ENCODE measurements at regions not wholly inside any gene's neighbourhood (a gene's known extent, or its start where the extent isn't known, plus 50 kb on each side); places are given as distances from the start of the nearest gene placed in this dataset.

DNA sequence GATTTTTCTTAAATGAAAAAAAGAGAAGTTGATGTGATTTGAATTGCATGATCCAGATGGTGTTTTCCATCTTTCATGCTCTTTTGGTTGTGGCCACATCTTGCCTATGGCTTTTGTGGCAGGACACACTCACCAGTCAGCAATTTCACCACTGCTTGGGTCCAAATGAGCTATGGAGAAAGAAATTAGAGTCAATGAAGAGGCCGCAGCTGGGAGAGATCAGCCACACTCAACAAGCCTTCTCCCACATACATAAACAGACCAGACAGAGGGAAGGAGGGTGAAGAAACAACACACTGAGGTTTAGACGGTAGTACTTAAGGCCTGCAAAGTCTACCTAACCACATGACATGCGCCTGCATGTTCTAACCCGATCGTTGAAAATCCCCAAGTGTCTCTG is 110.7 kb upstream of the CDIN1 start:
- Histone ChIP-seq H3K4me3 (no peak overlapping the region), H3K9me3 (no peaks in the 10 kb centered on the region), H3K27me3 (ENCODE audit: low read depth) (no peaks in the 10 kb centered on the region), H3K4me1 (peaks cover 13% of the 10 kb centered on the region), H3K36me3 (replicated peaks) (no peaks in the 10 kb centered on the region)
- DNase-seq (ENCODE audit: low spot score in 2 of 2): no peak
- in situ Hi-C loops (cut with MboI; ENCODE audit: low sequenced_read_pairs): no loop called here

DNA sequence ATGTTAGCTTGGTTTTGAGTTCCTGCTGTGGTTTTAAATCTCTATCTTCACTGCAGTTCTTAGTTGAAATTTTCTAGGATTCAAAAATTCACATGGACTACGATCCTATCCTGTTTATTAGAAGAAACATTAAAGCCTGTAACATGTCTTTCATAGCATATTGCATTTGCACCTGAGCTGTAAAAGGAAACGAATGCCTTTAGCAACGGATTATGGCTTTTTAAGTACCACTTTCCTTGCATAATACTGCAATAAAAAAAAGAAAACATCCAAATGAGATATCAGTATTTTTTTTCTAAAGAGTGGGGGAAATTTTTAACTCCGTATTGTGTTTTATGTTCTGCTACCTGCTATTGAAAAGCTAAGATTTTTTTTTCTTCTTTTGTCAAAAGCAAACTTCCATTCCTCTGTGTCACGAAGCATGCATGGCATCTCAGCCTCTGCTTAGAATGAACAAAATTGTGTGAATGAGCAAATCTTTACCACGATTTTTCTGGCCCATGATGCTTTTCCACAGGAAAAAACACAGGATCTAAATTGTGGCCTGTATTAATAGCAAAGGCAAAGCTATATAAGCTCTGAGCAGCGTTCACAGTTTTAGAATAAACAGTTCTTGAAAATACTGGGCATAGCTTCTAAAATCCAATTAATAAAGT is 110.0 kb upstream of the CDIN1 start:
- no peaks in the 10 kb centered on the region for H3K27me3 ChIP-seq (ENCODE audit: low read depth)
- H3K9me3 ChIP-seq: no peaks in the 10 kb centered on the region
- no peaks in the 10 kb centered on the region for H3K36me3 ChIP-seq (replicated peaks)
- H3K4me1 ChIP-seq: peaks cover 13% of the 10 kb centered on the region
- H3K4me3 ChIP-seq: no peak overlapping the region
- in situ Hi-C loops (cut with MboI; ENCODE audit: low sequenced_read_pairs): no loop called here
- peak; percentile 18 to 53 for DNase-seq (ENCODE audit: low spot score in 2 of 2)

- no peaks in the 10 kb centered on the region for H3K27me3 ChIP-seq (ENCODE audit: low read depth)
- peaks cover 13% of the 10 kb centered on the region for H3K4me1 ChIP-seq
- DNase-seq (ENCODE audit: low spot score in 2 of 2): no peak
- no peak overlapping the region for H3K4me3 ChIP-seq
- no peaks in the 10 kb centered on the region for H3K9me3 ChIP-seq
- no peaks in the 10 kb centered on the region for H3K36me3 ChIP-seq (replicated peaks)
- in situ Hi-C loops (cut with MboI; ENCODE audit: low sequenced_read_pairs): no loop called here
These were observed 106.8 kb upstream of the CDIN1 start for GRCh38 chr15:36472672-36473071.

DNA sequence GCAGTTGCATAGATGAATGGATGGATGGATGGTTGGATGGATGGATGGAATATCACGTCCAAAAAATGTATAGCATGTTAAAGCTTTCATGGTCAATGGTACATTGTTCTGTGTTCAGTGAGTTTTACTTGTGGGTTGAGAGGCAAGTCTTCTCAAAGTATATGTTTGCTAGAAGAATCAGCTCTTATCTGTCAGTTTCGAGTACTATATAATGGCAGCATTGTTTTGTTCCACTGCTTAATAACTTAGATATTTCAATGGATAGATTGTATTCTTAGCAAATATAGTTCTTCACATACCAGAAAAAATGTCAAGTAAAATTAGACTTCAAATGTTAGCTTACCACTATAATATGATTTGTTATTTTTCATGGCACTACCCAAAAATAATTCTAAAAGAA is 100.9 kb upstream of the CDIN1 start:
- in situ Hi-C loops (cut with MboI; ENCODE audit: low sequenced_read_pairs): loop anchor here (25.0 kb wide), 1 partner anchor 941 kb away; the partner anchor contains the start of gene DPH6
- H3K36me3 ChIP-seq (replicated peaks): no peaks in the 10 kb centered on the region
- H3K9me3 ChIP-seq: 0 out of 2 replicates have a peak, but pooled peaks cover 2% of the 10 kb centered on the region
- DNase-seq (ENCODE audit: low spot score in 2 of 2): no peak
- H3K4me1 ChIP-seq: peaks cover 12% of the 10 kb centered on the region
- no peaks in the 10 kb centered on the region for H3K27me3 ChIP-seq (ENCODE audit: low read depth)
- no peak overlapping the region for H3K4me3 ChIP-seq

GRCh38 chr15:36479200-36479896 is 100.1 kb upstream of the CDIN1 start:
- H3K36me3 ChIP-seq (replicated peaks): no peaks in the 10 kb centered on the region
- no peak overlapping the region for H3K4me3 ChIP-seq
- peaks cover 12% of the 10 kb centered on the region for H3K4me1 ChIP-seq
- H3K27me3 ChIP-seq (ENCODE audit: low read depth): no peaks in the 10 kb centered on the region
- peak; percentile 29 to 93 for DNase-seq (ENCODE audit: low spot score in 2 of 2)
- 0 out of 2 replicates have a peak, but pooled peaks cover 2% of the 10 kb centered on the region for H3K9me3 ChIP-seq
- in situ Hi-C loops (cut with MboI; ENCODE audit: low sequenced_read_pairs): loop anchor here (25.0 kb wide), 1 partner anchor 942 kb away; the partner anchor contains the start of gene DPH6

DNA sequence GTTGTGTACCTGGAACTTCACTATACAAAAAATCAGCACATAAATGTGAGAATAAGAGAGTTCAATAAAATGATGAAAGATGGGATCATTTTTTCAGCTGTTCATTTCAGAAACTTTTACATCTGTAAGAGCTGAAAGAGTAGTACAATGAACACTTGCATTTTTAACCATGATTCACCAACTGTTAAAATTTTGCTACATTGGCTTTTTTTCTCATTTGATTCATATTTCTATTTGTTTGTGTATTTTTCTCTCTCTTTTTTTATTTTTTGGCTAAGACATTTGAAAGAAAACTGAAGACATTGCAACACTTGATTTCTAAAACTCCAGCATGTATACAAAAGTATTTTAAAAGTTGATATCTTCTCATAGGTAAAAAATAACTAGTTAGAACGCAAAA is 98.3 kb upstream of the CDIN1 start:
- in situ Hi-C loops (cut with MboI; ENCODE audit: low sequenced_read_pairs): loop anchor here (25.0 kb wide), 1 partner anchor 944 kb away; the partner anchor contains the start of gene DPH6

GRCh38 chr15:36483409-36483808 is 96.0 kb upstream of the CDIN1 start:
- Histone ChIP-seq H3K27me3 (ENCODE audit: low read depth) (no peaks in the 10 kb centered on the region), H3K9me3 (0 out of 2 replicates have a peak, but pooled peaks cover 2% of the 10 kb centered on the region), H3K4me1 (peaks cover 12% of the 10 kb centered on the region), H3K4me3 (no peak overlapping the region), H3K36me3 (replicated peaks) (no peaks in the 10 kb centered on the region)
- no peak for DNase-seq (ENCODE audit: low spot score in 2 of 2)
- in situ Hi-C loops (cut with MboI; ENCODE audit: low sequenced_read_pairs): loop anchor here (25.0 kb wide), 1 partner anchor 946 kb away; the partner anchor contains the start of gene DPH6

More for the DNA sequence above, 98.3 kb upstream of the CDIN1 start:
- H3K9me3 ChIP-seq: 0 out of 2 replicates have a peak, but pooled peaks cover 2% of the 10 kb centered on the region
- DNase-seq (ENCODE audit: low spot score in 2 of 2): no peak
- H3K4me3 ChIP-seq: no peak overlapping the region
- H3K27me3 ChIP-seq (ENCODE audit: low read depth): no peaks in the 10 kb centered on the region
- H3K4me1 ChIP-seq: peaks cover 12% of the 10 kb centered on the region
- no peaks in the 10 kb centered on the region for H3K36me3 ChIP-seq (replicated peaks)

GRCh38 chr15:36484038-36484778 is 95.2 kb upstream of the CDIN1 start:
- Histone ChIP-seq H3K9me3 (0 out of 2 replicates have a peak, but pooled peaks cover 2% of the 10 kb centered on the region), H3K27me3 (ENCODE audit: low read depth) (no peaks in the 10 kb centered on the region), H3K36me3 (replicated peaks) (no peaks in the 10 kb centered on the region), H3K4me1 (peaks cover 6% of the 10 kb centered on the region), H3K4me3 (no peak overlapping the region)
- in situ Hi-C loops (cut with MboI; ENCODE audit: low sequenced_read_pairs): loop anchor here (25.0 kb wide), 1 partner anchor 947 kb away; the partner anchor contains the start of gene DPH6
- DNase-seq (ENCODE audit: low spot score in 2 of 2): no peak

DNA sequence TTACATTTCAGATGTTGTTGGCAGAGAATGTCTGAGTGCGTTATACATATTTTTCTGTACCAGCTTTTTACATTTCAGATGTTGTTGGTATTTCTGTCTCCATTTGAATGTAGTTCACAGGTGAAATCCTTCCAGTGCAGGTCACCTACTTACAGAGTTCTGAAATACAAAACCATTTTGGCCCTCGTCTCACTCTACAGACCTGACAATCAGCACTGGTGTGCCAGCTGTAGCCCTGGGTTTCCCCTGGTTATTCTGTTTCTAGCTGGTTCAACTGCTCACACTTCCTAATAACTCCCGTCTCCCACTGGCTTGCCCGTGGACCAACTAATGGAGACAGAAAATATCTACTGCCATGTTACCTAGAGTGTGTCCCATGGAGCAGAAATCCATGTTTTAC is 87.5 kb upstream of the CDIN1 start:
- DNase-seq (ENCODE audit: low spot score in 2 of 2): no peak
- Histone ChIP-seq H3K9me3 (no peaks in the 10 kb centered on the region), H3K4me1 (peaks cover under 1% of the 10 kb centered on the region; the same call in 1 of the 2 replicates), H3K4me3 (no peak overlapping the region), H3K27me3 (ENCODE audit: low read depth) (no peaks in the 10 kb centered on the region), H3K36me3 (replicated peaks) (no peaks in the 10 kb centered on the region)
- in situ Hi-C loops (cut with MboI; ENCODE audit: low sequenced_read_pairs): loop anchor here (25.0 kb wide), 1 partner anchor 955 kb away; the partner anchor contains the start of gene DPH6

- in situ Hi-C loops (cut with MboI; ENCODE audit: low sequenced_read_pairs): loop anchor here (25.0 kb wide), 1 partner anchor 958 kb away; the partner anchor contains the start of gene DPH6
- no peaks in the 10 kb centered on the region for H3K27me3 ChIP-seq (ENCODE audit: low read depth)
- no peaks in the 10 kb centered on the region for H3K36me3 ChIP-seq (replicated peaks)
- no peak for DNase-seq (ENCODE audit: low spot score in 2 of 2)
- no peaks in the 10 kb centered on the region for H3K9me3 ChIP-seq
- no peak overlapping the region for H3K4me3 ChIP-seq
- H3K4me1 ChIP-seq: peaks cover 35% of the 10 kb centered on the region
These were observed 83.9 kb upstream of the CDIN1 start for GRCh38 chr15:36495456-36495991.

- Histone ChIP-seq H3K36me3 (replicated peaks) (no peaks in the 10 kb centered on the region), H3K4me1 (peaks cover 46% of the 10 kb centered on the region), H3K27me3 (ENCODE audit: low read depth) (no peaks in the 10 kb centered on the region), H3K9me3 (no peaks in the 10 kb centered on the region), H3K4me3 (no peak overlapping the region)
- in situ Hi-C loops (cut with MboI; ENCODE audit: low sequenced_read_pairs): loop anchor here (25.0 kb wide), 1 partner anchor 961 kb away; the partner anchor contains the start of gene DPH6
- no peak for DNase-seq (ENCODE audit: low spot score in 2 of 2)
These were observed 81.5 kb upstream of the CDIN1 start for GRCh38 chr15:36497901-36498300.

DNA sequence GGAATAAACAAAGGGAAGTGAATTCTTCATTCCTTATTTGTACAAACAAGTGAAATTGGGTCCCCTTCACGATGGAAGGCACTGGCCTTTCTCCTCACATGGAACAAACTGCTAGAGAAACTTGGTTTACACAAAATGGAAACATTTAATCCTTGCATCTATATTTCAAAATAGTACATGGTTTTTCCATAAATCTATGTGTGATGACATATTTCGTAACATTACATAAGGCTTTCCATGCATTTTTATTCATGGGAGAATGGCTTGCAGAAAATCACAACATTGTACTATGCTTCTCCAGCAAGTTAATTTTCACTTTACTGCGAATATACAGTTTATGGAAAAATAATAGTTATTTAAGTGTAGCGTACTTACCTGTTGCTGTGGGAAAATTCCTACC is 81.0 kb upstream of the CDIN1 start:
- DNase-seq (ENCODE audit: low spot score in 2 of 2): no peak
- H3K4me1 ChIP-seq: peaks cover 46% of the 10 kb centered on the region
- in situ Hi-C loops (cut with MboI; ENCODE audit: low sequenced_read_pairs): loop anchor here (25.0 kb wide), 1 partner anchor 961 kb away; the partner anchor contains the start of gene DPH6
- no peaks in the 10 kb centered on the region for H3K9me3 ChIP-seq
- H3K36me3 ChIP-seq (replicated peaks): no peaks in the 10 kb centered on the region
- no peaks in the 10 kb centered on the region for H3K27me3 ChIP-seq (ENCODE audit: low read depth)
- H3K4me3 ChIP-seq: no peak overlapping the region

DNA sequence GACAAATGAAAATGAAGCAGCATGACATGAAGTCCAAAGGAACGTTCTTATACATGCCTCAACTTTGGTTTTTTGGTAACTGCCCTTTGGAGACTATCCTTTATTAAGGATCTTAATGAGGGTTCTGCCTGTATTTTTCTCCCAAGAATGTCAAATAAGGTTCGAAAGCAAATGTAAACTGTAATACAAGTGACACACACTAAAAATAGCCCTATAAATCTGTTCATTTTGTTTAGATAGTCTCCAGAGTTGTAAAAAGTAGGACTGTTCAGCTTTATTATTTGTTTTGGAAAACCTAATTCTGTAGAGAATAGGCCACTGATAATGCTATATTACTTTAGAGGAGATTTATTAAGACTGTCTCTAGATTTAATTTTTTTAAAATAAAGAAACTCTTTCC is 80.5 kb upstream of the CDIN1 start:
- H3K4me3 ChIP-seq: no peak overlapping the region
- H3K27me3 ChIP-seq (ENCODE audit: low read depth): no peaks in the 10 kb centered on the region
- no peaks in the 10 kb centered on the region for H3K9me3 ChIP-seq
- DNase-seq (ENCODE audit: low spot score in 2 of 2): no peak
- peaks cover 46% of the 10 kb centered on the region for H3K4me1 ChIP-seq
- H3K36me3 ChIP-seq (replicated peaks): no peaks in the 10 kb centered on the region
- in situ Hi-C loops (cut with MboI; ENCODE audit: low sequenced_read_pairs): loop anchor here (25.0 kb wide), 1 partner anchor 962 kb away; the partner anchor contains the start of gene DPH6

Measured in HAP-1 (cell line).